Liver (tissue), 8 donors: ENCODE measurements at regions not wholly inside any gene's neighbourhood (a gene's known extent, or its start where the extent isn't known, plus 50 kb on each side); places are given as distances from the start of the nearest gene placed in this dataset.
"Not testable (repeated sequence)": the region's sequence is repeated elsewhere in the genome, so short reads cannot be mapped to it uniquely, and the experiment has no call there.

Experiments
- DNase-seq: peaks from one replicate; pipeline ENCODE4 v3.0.0-alpha.2; 2017; ENCODE audit warnings: low spot score
- H3K27ac ChIP-seq, 2 donors: one replicate each; pipeline ENCODE4 v1.7.0; 2013; ENCODE audit warnings: inconsistent platforms in 2 of 2, low read length in 2 of 2, control low read depth in 1 of 2, low read depth in 1 of 2, mild to moderate bottlenecking in 1 of 2
- H3K27me3 ChIP-seq, 4 donors: one replicate each; pipeline versions ENCODE4 v1.6.1 to v1.7.0; 2013; ENCODE audit warnings: low read length in 3 of 4, inconsistent platforms in 1 of 4, mild to moderate bottlenecking in 1 of 4, moderate library complexity in 1 of 4; ENCODE audit not compliant: control insufficient read depth in 4 of 4, insufficient read depth in 4 of 4
- H3K36me3 ChIP-seq, 4 donors: one replicate each; pipeline versions ENCODE4 v1.6.1 to v1.7.0; 2013; ENCODE audit warnings: low read length in 3 of 4, mild to moderate bottlenecking in 3 of 4, low read depth in 1 of 4, moderate library complexity in 1 of 4; ENCODE audit not compliant: control insufficient read depth in 4 of 4, insufficient read depth in 3 of 4
- H3K4me1 ChIP-seq, 4 donors: one replicate each; pipeline versions ENCODE4 v1.6.1 to v1.7.0; 2013; ENCODE audit warnings: low read length in 3 of 4, mild to moderate bottlenecking in 3 of 4, moderate library complexity in 1 of 4; ENCODE audit not compliant: control insufficient read depth in 4 of 4, insufficient read depth in 4 of 4
- H3K4me3 ChIP-seq, 3 donors: one replicate each; pipeline versions ENCODE4 v1.6.1 to v1.7.0; 2013; ENCODE audit warnings: low read length in 3 of 3, control low read depth in 1 of 3, low read depth in 1 of 3, mild to moderate bottlenecking in 1 of 3
- H3K9ac ChIP-seq, 2 donors: one replicate each; pipeline ENCODE4 v1.7.0; 2013; ENCODE audit warnings: low read length in 2 of 2, mild to moderate bottlenecking in 2 of 2, moderate library complexity in 2 of 2, control low read depth in 1 of 2, low read depth in 1 of 2
- H3K9me3 ChIP-seq, 4 donors: one replicate each; pipeline versions ENCODE4 v1.6.1 to v1.7.0; 2013; ENCODE audit warnings: low read length in 3 of 4; ENCODE audit not compliant: control insufficient read depth in 4 of 4
- ATF3 ChIP-seq: IDR thresholded peaks from 2 replicates; pipeline ENCODE4 v1.6.1; 2016; ENCODE audit warnings: antibody characterized with exemption
- CTCF ChIP-seq: fragments of 150-350 bp; IDR thresholded peaks from 2 replicates; pipeline ENCODE4 v1.5.1; 2017; ENCODE audit warnings: improper control_type of control experiment, low read depth, low read length; ENCODE audit not compliant: missing input control
- FOXA1 ChIP-seq: IDR thresholded peaks from 2 replicates; pipeline ENCODE4 v1.6.1; 2016; ENCODE audit warnings: antibody characterized with exemption
- FOXA2 ChIP-seq: IDR thresholded peaks from 2 replicates; pipeline ENCODE4 v1.6.1; 2016; ENCODE audit warnings: antibody characterized with exemption
- GABPA ChIP-seq, 2 donors: IDR thresholded peaks in 1 of 2; conservative IDR thresholded peaks in 1 of 2; 2 replicates each; pipeline ENCODE4 v1.6.1; 2016; ENCODE audit warnings: antibody characterized with exemption in 2 of 2, mild to moderate bottlenecking in 1 of 2, moderate library complexity in 1 of 2
- HNF4A ChIP-seq, 2 donors: conservative IDR thresholded peaks; 2 replicates each; pipeline ENCODE4 v1.6.1; 2016; ENCODE audit warnings: antibody characterized with exemption in 2 of 2, mild to moderate bottlenecking in 2 of 2
- MAX ChIP-seq: IDR thresholded peaks from 2 replicates; pipeline ENCODE4 v1.6.1; 2016; ENCODE audit warnings: antibody characterized with exemption
- NR2F2 ChIP-seq: IDR thresholded peaks from 2 replicates; pipeline ENCODE4 v1.6.1; 2016; ENCODE audit warnings: antibody characterized with exemption
- RAD21 ChIP-seq, 2 donors: IDR thresholded peaks; 2 replicates each; pipeline ENCODE4 v1.6.1; 2016; ENCODE audit warnings: antibody characterized with exemption in 2 of 2, mild to moderate bottlenecking in 2 of 2
- REST ChIP-seq: IDR thresholded peaks from 2 replicates; pipeline ENCODE4 v1.6.1; 2016; ENCODE audit warnings: antibody characterized with exemption, mild to moderate bottlenecking
- RXRA ChIP-seq, 2 donors: IDR thresholded peaks; 2 replicates each; pipeline ENCODE4 v1.6.1; 2017 to 2018; ENCODE audit warnings: antibody characterized with exemption in 2 of 2, mild to moderate bottlenecking in 1 of 2
- SP1 ChIP-seq: IDR thresholded peaks from 2 replicates; pipeline ENCODE4 v1.6.1; 2018; ENCODE audit warnings: antibody characterized with exemption, mild to moderate bottlenecking
- TAF1 ChIP-seq: conservative IDR thresholded peaks from 2 replicates; pipeline ENCODE4 v1.6.1; 2016; ENCODE audit warnings: antibody characterized with exemption, mild to moderate bottlenecking
- YY1 ChIP-seq: IDR thresholded peaks from 2 replicates; pipeline ENCODE4 v1.6.1; 2016; ENCODE audit warnings: antibody characterized with exemption, mild to moderate bottlenecking
- ZBTB33 ChIP-seq: IDR thresholded peaks from 2 replicates; pipeline ENCODE4 v1.6.1; 2016; ENCODE audit warnings: antibody characterized with exemption
- WGBS: extraction: QIAGEN DNeasy Blood & Tissue Kit; methylation state at CpG from one replicate; pipeline ENCODE4 v1.1.7; 2013; 5-methylcytosine and 5-hydroxymethylcytosine counted together
- donor health status: healthy.
- donor health status: healthy.
- donor health status: healthy.
- donor health status: healthy.
- donor health status: healthy.

- WGBS, result 51% methylated on average over 2 of the region's 2 CpGs
- H3K27me3 ChIP-seq, H3K4me1 ChIP-seq, DNase-seq, H3K9me3 ChIP-seq, H3K36me3 ChIP-seq: not testable (repeated sequence)
- Histone ChIP-seq H3K4me3 (peak overlapping the region; percentile 39 to 58 (median 44)), H3K27ac (peak overlapping the region; percentile 22 to 32), H3K9ac (peak overlapping the region; percentile 20 to 99)
- peak; percentile 99 for TF ChIP-seq TAF1
- peak; percentile 72 for TF ChIP-seq REST
- TF ChIP-seq YY1, result peak; percentile 70
- peak; percentile 57 to 58 for TF ChIP-seq HNF4A (conservative IDR thresholded peaks at IDR 0.05)
- peak; percentile 44 to 64 for TF ChIP-seq RXRA (IDR thresholded peaks at IDR 0.05)
- peak; percentile 44 for TF ChIP-seq FOXA2
- peak; percentile 71 for TF ChIP-seq ATF3
- peak; percentile 29 to 55 for TF ChIP-seq RAD21 (IDR thresholded peaks at IDR 0.05)
- peak; percentile 61 for TF ChIP-seq SP1
Observed at GRCh38 chr20:40004092-40004491, 684.9 kb downstream of the MAFB start.

- Histone ChIP-seq H3K27ac (peak overlapping the region in 1 of 2 donors; percentile 25), H3K4me1 (peaks cover 0 to 11% (median 3%) of the 10 kb centered on the region in 4 donors), H3K4me3 (no peak overlapping the region), H3K9ac (no peak overlapping the region), H3K9me3 (no peaks in the 10 kb centered on the region), H3K27me3 (no peaks in the 10 kb centered on the region), H3K36me3 (no peaks in the 10 kb centered on the region)
- 33% methylated on average over 2 of the region's 2 CpGs for WGBS
- TF ChIP-seq NR2F2, result no peak
- no peak for TF ChIP-seq CTCF
- no peak for TF ChIP-seq MAX
- TF ChIP-seq TAF1, result no peak
- peak; percentile 43 to 44 for TF ChIP-seq HNF4A (conservative IDR thresholded peaks at IDR 0.05)
- no peak for TF ChIP-seq GABPA (IDR thresholded peaks at IDR 0.05 in 1 of 2, conservative IDR thresholded peaks at IDR 0.05 in 1 of 2)
- peak; percentile 59 for TF ChIP-seq SP1
- TF ChIP-seq ATF3, result no peak
- peak; percentile 33 to 47 for TF ChIP-seq RXRA (IDR thresholded peaks at IDR 0.05)
- TF ChIP-seq RAD21 (IDR thresholded peaks at IDR 0.05), result peak in 1 of 2 donors; percentile 51
- TF ChIP-seq REST, result peak; percentile 40
- TF ChIP-seq FOXA1, result no peak
- TF ChIP-seq ZBTB33, result no peak
- no peak for DNase-seq
Observed at GRCh38 chr20:39993742-39994141, 695.3 kb downstream of the MAFB start.
